ENCODE measurements at regions not wholly inside any gene's neighbourhood (a gene's known extent, or its start where the extent isn't known, plus 50 kb on each side); places are given as distances from the start of the nearest gene placed in this dataset.

GRCh38 chr13:78102741-78103140 lies 184.1 kb upstream of the EDNRB start:
- peaks cover 3% of the 10 kb centered on the region for H3K4me1 Mint-ChIP-seq (ENCODE audit: low read depth, unreplicated experiment)
- H3K36me3 Mint-ChIP-seq (ENCODE audit: unreplicated experiment), result no peaks in the 10 kb centered on the region
- no peak for DNase-seq
- H3K27me3 Mint-ChIP-seq (ENCODE audit: unreplicated experiment), result peaks cover 3% of the 10 kb centered on the region
- H3K27ac Mint-ChIP-seq (ENCODE audit: unreplicated experiment), result no peak overlapping the region
- H3K4me3 Mint-ChIP-seq (ENCODE audit: unreplicated experiment), result no peak overlapping the region
- TF ChIP-seq CTCF (IDR thresholded peaks at IDR 0.05; ENCODE audit: partially characterized antibody, unreplicated experiment), result no peak
- H3K9me3 Mint-ChIP-seq (ENCODE audit: unreplicated experiment), result no peaks in the 10 kb centered on the region

- no peak for DNase-seq
- H3K4me1 Mint-ChIP-seq (ENCODE audit: low read depth, unreplicated experiment), result peaks cover 3% of the 10 kb centered on the region
- H3K9me3 Mint-ChIP-seq (ENCODE audit: unreplicated experiment), result no peaks in the 10 kb centered on the region
- no peaks in the 10 kb centered on the region for H3K36me3 Mint-ChIP-seq (ENCODE audit: unreplicated experiment)
- no peak overlapping the region for H3K4me3 Mint-ChIP-seq (ENCODE audit: unreplicated experiment)
- H3K27me3 Mint-ChIP-seq (ENCODE audit: unreplicated experiment), result peaks cover 3% of the 10 kb centered on the region
- no peak overlapping the region for H3K27ac Mint-ChIP-seq (ENCODE audit: unreplicated experiment)
- no peak for TF ChIP-seq CTCF (IDR thresholded peaks at IDR 0.05; ENCODE audit: partially characterized antibody, unreplicated experiment)
These were observed 183.6 kb upstream of the EDNRB start for GRCh38 chr13:78102121-78102677.

- Mint-ChIP-seq H3K4me1 (ENCODE audit: low read depth, unreplicated experiment) (peaks cover 3% of the 10 kb centered on the region), H3K27ac (ENCODE audit: unreplicated experiment) (no peak overlapping the region), H3K27me3 (ENCODE audit: unreplicated experiment) (peaks cover 3% of the 10 kb centered on the region), H3K4me3 (ENCODE audit: unreplicated experiment) (no peak overlapping the region), H3K36me3 (ENCODE audit: unreplicated experiment) (no peaks in the 10 kb centered on the region), H3K9me3 (ENCODE audit: unreplicated experiment) (no peaks in the 10 kb centered on the region)
- DNase-seq, result no peak
- TF ChIP-seq CTCF (IDR thresholded peaks at IDR 0.05; ENCODE audit: partially characterized antibody, unreplicated experiment), result no peak
These were observed 181.9 kb upstream of the EDNRB start for GRCh38 chr13:78100486-78100885.

- H3K4me3 Mint-ChIP-seq (ENCODE audit: unreplicated experiment), result no peak overlapping the region
- H3K27ac Mint-ChIP-seq (ENCODE audit: unreplicated experiment), result no peak overlapping the region
- no peaks in the 10 kb centered on the region for H3K9me3 Mint-ChIP-seq (ENCODE audit: unreplicated experiment)
- no peaks in the 10 kb centered on the region for H3K36me3 Mint-ChIP-seq (ENCODE audit: unreplicated experiment)
- peaks cover 3% of the 10 kb centered on the region for H3K4me1 Mint-ChIP-seq (ENCODE audit: low read depth, unreplicated experiment)
- DNase-seq, result no peak
- peaks cover 3% of the 10 kb centered on the region for H3K27me3 Mint-ChIP-seq (ENCODE audit: unreplicated experiment)
- TF ChIP-seq CTCF (IDR thresholded peaks at IDR 0.05; ENCODE audit: partially characterized antibody, unreplicated experiment), result no peak
These were observed 179.6 kb upstream of the EDNRB start for GRCh38 chr13:78098249-78098648.

- H3K27ac Mint-ChIP-seq (ENCODE audit: unreplicated experiment), result no peak overlapping the region
- H3K9me3 Mint-ChIP-seq (ENCODE audit: unreplicated experiment), result peaks cover 1% of the 10 kb centered on the region
- no peaks in the 10 kb centered on the region for H3K36me3 Mint-ChIP-seq (ENCODE audit: unreplicated experiment)
- H3K4me3 Mint-ChIP-seq (ENCODE audit: unreplicated experiment), result no peak overlapping the region
- H3K4me1 Mint-ChIP-seq (ENCODE audit: low read depth, unreplicated experiment), result no peaks in the 10 kb centered on the region
- no peaks in the 10 kb centered on the region for H3K27me3 Mint-ChIP-seq (ENCODE audit: unreplicated experiment)
- no peak for TF ChIP-seq CTCF (IDR thresholded peaks at IDR 0.05; ENCODE audit: partially characterized antibody, unreplicated experiment)
- no peak for DNase-seq
These were observed 177.6 kb upstream of the EDNRB start for GRCh38 chr13:78096221-78096620.

Data from glutamatergic neuron (in vitro differentiated cells).